ENCODE measurements at regions not wholly inside any gene's neighbourhood (a gene's known extent, or its start where the extent isn't known, plus 50 kb on each side); places are given as distances from the start of the nearest gene placed in this dataset.

GRCh38 chr3:104787306-104787705 is 579.4 kb upstream of the ALCAM start:
- no peak for TF ChIP-seq CTCF (IDR thresholded peaks at IDR 0.05; ENCODE audit: extremely low read depth, low read depth, low read length)

GRCh38 chr3:104788807-104789206 is 577.9 kb upstream of the ALCAM start:
- Histone ChIP-seq H3K79me2 (ENCODE audit: insufficient read depth, low read length) (no peaks in the 10 kb centered on the region), H4K20me1 (ENCODE audit: insufficient read depth, low read length) (no peaks in the 10 kb centered on the region), H3K4me3 (ENCODE audit: insufficient read depth, low read length) (no peak overlapping the region), H2AFZ (ENCODE audit: low read length) (no peak overlapping the region), H3K36me3 (ENCODE audit: insufficient read depth, low read length) (no peaks in the 10 kb centered on the region), H3K9me3 (ENCODE audit: low read depth, low read length) (no peaks in the 10 kb centered on the region), H3K27me3 (ENCODE audit: insufficient read depth, low read length) (no peaks in the 10 kb centered on the region), H3K4me2 (ENCODE audit: insufficient read depth, low read length) (no peak overlapping the region), H3K27ac (ENCODE audit: low read depth, low read length) (no peak overlapping the region), H3K4me1 (ENCODE audit: insufficient read depth, low read length) (no peaks in the 10 kb centered on the region)
- no peak for TF ChIP-seq CTCF (IDR thresholded peaks at IDR 0.05; ENCODE audit: extremely low read depth, low read depth, low read length)
- no peak for DNase-seq (ENCODE audit: insufficient read length, low spot score, missing footprints)

More at GRCh38 chr3:104787306-104787705, 579.4 kb upstream of the ALCAM start:
- Histone ChIP-seq H2AFZ (ENCODE audit: low read length) (no peak overlapping the region), H3K36me3 (ENCODE audit: insufficient read depth, low read length) (no peaks in the 10 kb centered on the region), H3K4me1 (ENCODE audit: insufficient read depth, low read length) (no peaks in the 10 kb centered on the region), H3K79me2 (ENCODE audit: insufficient read depth, low read length) (no peaks in the 10 kb centered on the region), H3K27me3 (ENCODE audit: insufficient read depth, low read length) (no peaks in the 10 kb centered on the region), H3K4me2 (ENCODE audit: insufficient read depth, low read length) (no peak overlapping the region), H3K9me3 (ENCODE audit: low read depth, low read length) (no peaks in the 10 kb centered on the region), H3K27ac (ENCODE audit: low read depth, low read length) (no peak overlapping the region), H3K4me3 (ENCODE audit: insufficient read depth, low read length) (no peak overlapping the region), H4K20me1 (ENCODE audit: insufficient read depth, low read length) (no peaks in the 10 kb centered on the region)
- DNase-seq (ENCODE audit: insufficient read length, low spot score, missing footprints): no peak

- H3K27ac ChIP-seq (ENCODE audit: low read depth, low read length): no peak overlapping the region
- H3K4me2 ChIP-seq (ENCODE audit: insufficient read depth, low read length): no peak overlapping the region
- no peaks in the 10 kb centered on the region for H3K36me3 ChIP-seq (ENCODE audit: insufficient read depth, low read length)
- H3K4me3 ChIP-seq (ENCODE audit: insufficient read depth, low read length): no peak overlapping the region
- no peaks in the 10 kb centered on the region for H4K20me1 ChIP-seq (ENCODE audit: insufficient read depth, low read length)
- H2AFZ ChIP-seq (ENCODE audit: low read length): no peak overlapping the region
- no peaks in the 10 kb centered on the region for H3K4me1 ChIP-seq (ENCODE audit: insufficient read depth, low read length)
- no peak for DNase-seq (ENCODE audit: insufficient read length, low spot score, missing footprints)
- H3K27me3 ChIP-seq (ENCODE audit: insufficient read depth, low read length): no peaks in the 10 kb centered on the region
- no peak for TF ChIP-seq CTCF (IDR thresholded peaks at IDR 0.05; ENCODE audit: extremely low read depth, low read depth, low read length)
- H3K79me2 ChIP-seq (ENCODE audit: insufficient read depth, low read length): no peaks in the 10 kb centered on the region
- H3K9me3 ChIP-seq (ENCODE audit: low read depth, low read length): no peaks in the 10 kb centered on the region
These were observed 575.4 kb upstream of the ALCAM start for GRCh38 chr3:104791331-104791730.

- no peaks in the 10 kb centered on the region for H3K9me3 ChIP-seq (ENCODE audit: low read depth, low read length)
- no peak overlapping the region for H3K4me3 ChIP-seq (ENCODE audit: insufficient read depth, low read length)
- no peak overlapping the region for H3K27ac ChIP-seq (ENCODE audit: low read depth, low read length)
- H3K27me3 ChIP-seq (ENCODE audit: insufficient read depth, low read length): no peaks in the 10 kb centered on the region
- no peak overlapping the region for H3K4me2 ChIP-seq (ENCODE audit: insufficient read depth, low read length)
- no peak overlapping the region for H2AFZ ChIP-seq (ENCODE audit: low read length)
- DNase-seq (ENCODE audit: insufficient read length, low spot score, missing footprints): no peak
- H4K20me1 ChIP-seq (ENCODE audit: insufficient read depth, low read length): no peaks in the 10 kb centered on the region
- H3K4me1 ChIP-seq (ENCODE audit: insufficient read depth, low read length): no peaks in the 10 kb centered on the region
- no peaks in the 10 kb centered on the region for H3K79me2 ChIP-seq (ENCODE audit: insufficient read depth, low read length)
- TF ChIP-seq CTCF (IDR thresholded peaks at IDR 0.05; ENCODE audit: extremely low read depth, low read depth, low read length): no peak
- no peaks in the 10 kb centered on the region for H3K36me3 ChIP-seq (ENCODE audit: insufficient read depth, low read length)
These were observed 570.2 kb upstream of the ALCAM start for GRCh38 chr3:104796556-104796955.

Data from osteoblast (primary cell).